Endothelial cell of umbilical vein (primary cell): ENCODE measurements at regions not wholly inside any gene's neighbourhood (a gene's known extent, or its start where the extent isn't known, plus 50 kb on each side); places are given as distances from the start of the nearest gene placed in this dataset.

Experiments
- BruUV-seq: library from RNA; stranded (reverse); fragments of 400-500 nt; replicated peaks from 2 replicates; lab custom pipeline; 2021; lab: Mats Ljungman, UMichigan
- CTCF ChIA-PET: fragments of 300-600, 350-600 bp; sonication (Branson Sonifier 250); formaldehyde crosslinking; loops from one replicate; lab custom pipeline; 2021; ENCODE audit warnings: antibody characterized with exemption, inconsistent platforms; lab: Charles Lee
- POLR2A ChIA-PET: fragments of 300-600, 350-600 bp; sonication (Branson Sonifier 250); formaldehyde crosslinking; loops from one replicate; lab custom pipeline; 2021; ENCODE audit warnings: antibody characterized with exemption, inconsistent platforms; lab: Charles Lee
- DNase-seq: peaks from one replicate; pipeline ENCODE4 v3.0.0-alpha.2; 2011; ENCODE audit warnings: low read depth, low spot score
- FAIRE-seq: peaks from 2 replicates; lab custom pipeline; 2011; peaks lifted over from hg19 to GRCh38; lab: Jason Lieb, UNC
- H2AFZ ChIP-seq: 2 replicates; pipeline ENCODE4 v1.6.0; 2012; ENCODE audit warnings: low read depth, low read length, control low read depth, inconsistent platforms
- H3K27ac ChIP-seq: 2 replicates; pipeline ENCODE4 v1.5.1; 2011; ENCODE audit warnings: low read depth, mild to moderate bottlenecking, control low read depth, low read length, moderate library complexity; ENCODE audit not compliant: insufficient read depth
- H3K27me3 ChIP-seq, 2 experiments: 2 replicates each; pipeline versions ENCODE4 v1.6.0 to v1.6.1; 2011; ENCODE audit warnings: low read length in 2 of 2, mixed read lengths in 1 of 2; ENCODE audit not compliant: control insufficient read depth in 2 of 2, insufficient read depth in 2 of 2
- H3K36me3 ChIP-seq, 2 experiments: 2 replicates in 1 of 2; 3 replicates in 1 of 2; pipeline ENCODE4 v1.5.1; 2011; ENCODE audit warnings: low read length in 2 of 2, mild to moderate bottlenecking in 1 of 2, moderate library complexity in 1 of 2; ENCODE audit not compliant: control insufficient read depth in 2 of 2, insufficient read depth in 2 of 2; ENCODE audit errors: extremely low read depth in 1 of 2
- H3K4me1 ChIP-seq: 3 replicates; pipeline ENCODE4 v1.5.1; 2011; ENCODE audit warnings: mild to moderate bottlenecking, low read length; ENCODE audit not compliant: control insufficient read depth, insufficient read depth; ENCODE audit errors: extremely low read depth
- H3K4me2 ChIP-seq: 2 replicates; pipeline ENCODE4 v1.6.1; 2011; ENCODE audit warnings: low read length, control low read depth, mixed read lengths; ENCODE audit not compliant: insufficient read depth
- H3K4me3 ChIP-seq, 3 experiments: fragments of 200-600 bp in 1 of 3; sonication (generic), shearing (Covaris generic) in 1 of 3; replicated peaks in 1 of 3; 2 replicates each; pipeline ENCODE4 v1.5.1; 2011 to 2016; ENCODE audit warnings: control low read depth in 3 of 3, low read length in 3 of 3, mild to moderate bottlenecking in 2 of 3, inconsistent platforms in 1 of 3, low read depth in 1 of 3, moderate library complexity in 1 of 3; ENCODE audit not compliant: insufficient read depth in 1 of 3
- H3K79me2 ChIP-seq: 2 replicates; pipeline ENCODE4 v1.6.0; 2012; ENCODE audit warnings: low read length, inconsistent platforms; ENCODE audit not compliant: control insufficient read depth, insufficient read depth
- H3K9ac ChIP-seq: replicated peaks from 2 replicates; pipeline ENCODE3; 2011; ENCODE audit warnings: low read length, control low read depth; ENCODE audit not compliant: insufficient read depth; ENCODE audit errors: extremely low read depth
- H3K9me1 ChIP-seq: replicated peaks from 3 replicates; pipeline ENCODE4 v1.6.0; 2011; ENCODE audit warnings: mild to moderate bottlenecking, low read length; ENCODE audit not compliant: control insufficient read depth, insufficient read depth; ENCODE audit errors: extremely low read depth
- H3K9me3 ChIP-seq: replicated peaks from 2 replicates; pipeline ENCODE4 v1.5.1; 2012; ENCODE audit warnings: low read length, inconsistent platforms; ENCODE audit not compliant: control insufficient read depth, insufficient read depth
- H4K20me1 ChIP-seq: replicated peaks from 2 replicates; pipeline ENCODE3; 2011; ENCODE audit warnings: mild to moderate bottlenecking, low read length; ENCODE audit not compliant: control insufficient read depth, insufficient read depth; ENCODE audit errors: extremely low read depth
- CTCF ChIP-seq, 2 donors: IDR thresholded peaks; 1 replicate in 1 of 2; 2 replicates in 1 of 2; pipeline ENCODE4 v1.5.1; 2011; ENCODE audit warnings: low read length in 2 of 2, mild to moderate bottlenecking in 2 of 2, moderate library complexity in 2 of 2, control low read depth in 1 of 2, inconsistent platforms in 1 of 2, low read depth in 1 of 2; ENCODE audit not compliant: insufficient read depth in 1 of 2; ENCODE audit errors: extremely low read depth in 1 of 2
- EZH2 ChIP-seq: IDR thresholded peaks from 2 replicates; pipeline ENCODE4 v1.6.1; 2012; ENCODE audit warnings: borderline replicate concordance, low read depth, mild to moderate bottlenecking, moderate library complexity, low read length, inconsistent platforms; ENCODE audit not compliant: severe bottlenecking
- FOS ChIP-seq: IDR thresholded peaks from 2 replicates; pipeline ENCODE4 v1.6.1; 2011; ENCODE audit warnings: mild to moderate bottlenecking, low read length, moderate library complexity, borderline replicate concordance; ENCODE audit not compliant: insufficient read depth
- GATA2 ChIP-seq: IDR thresholded peaks from 2 replicates; pipeline ENCODE4 v1.7.0; 2011; ENCODE audit warnings: low read depth, mild to moderate bottlenecking, moderate library complexity, mixed read lengths, low read length; ENCODE audit not compliant: insufficient read length, insufficient read depth
- JUN ChIP-seq: IDR thresholded peaks from 2 replicates; pipeline ENCODE4 v1.6.1; 2011; ENCODE audit warnings: borderline replicate concordance, low read depth; ENCODE audit not compliant: insufficient read length, insufficient read depth
- MYC ChIP-seq: IDR thresholded peaks from one replicate; pipeline ENCODE4 v1.6.1; 2011; ENCODE audit warnings: mild to moderate bottlenecking, low read depth, low read length
- POLR2A ChIP-seq: IDR thresholded peaks from 2 replicates; pipeline ENCODE4 v1.6.1; 2012; ENCODE audit warnings: low read depth, mild to moderate bottlenecking, control low read depth, low read length
- POLR2AphosphoS5 ChIP-seq: IDR thresholded peaks from 2 replicates; pipeline ENCODE4 v1.6.1; 2012; ENCODE audit warnings: low read depth, mild to moderate bottlenecking, control low read depth, low read length, moderate library complexity; ENCODE audit not compliant: insufficient read depth
- dilution Hi-C: fragments of 300-500 bp; cut with MboI; formaldehyde crosslinking; loops from one replicate; pipeline ENCODE4 v1.15.0; 2019; ENCODE audit warnings: low sequenced_read_pairs; ENCODE audit not compliant: extremely low pct_ligation_motif_present
- intact Hi-C: fragments of 100-400 bp; cut with micrococcal nuclease; formaldehyde crosslinking; loops from one replicate; pipeline ENCODE4 v1.10.0; 2022
- TF ChIP-seq, protein P1 (sequence below): IDR thresholded peaks from 2 replicates; pipeline ENCODE4 v1.6.1; 2011; ENCODE audit not compliant: insufficient read depth, insufficient read length

DNA sequence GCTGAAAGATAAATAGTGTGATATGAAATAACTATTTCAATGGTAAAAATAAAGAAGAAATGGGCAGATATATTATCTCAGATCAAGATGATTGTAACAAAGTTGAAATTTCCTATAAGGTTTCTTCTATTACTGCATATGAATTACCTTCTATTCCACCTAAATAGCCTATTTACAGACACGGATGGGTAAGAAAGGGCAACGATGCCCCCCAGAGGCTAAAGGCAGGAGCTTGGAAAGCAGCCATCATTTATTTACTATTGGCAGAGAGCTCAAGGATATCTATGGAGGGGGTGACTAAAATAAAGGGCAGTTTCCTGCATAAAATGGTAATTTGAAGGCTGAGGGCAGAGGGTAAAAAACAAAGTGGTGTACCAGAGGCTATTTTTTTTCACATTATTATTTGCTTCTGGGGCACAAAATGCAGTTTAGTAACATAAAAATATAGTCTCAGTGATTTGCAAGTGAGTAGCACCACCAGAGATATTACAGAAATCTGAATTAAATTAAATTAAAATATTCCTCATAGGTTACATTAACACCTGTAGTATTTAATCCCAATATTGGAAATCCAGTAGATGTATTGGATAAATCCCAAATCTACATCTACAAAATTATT, 123.1 kb downstream of the BTC start:
- peaks cover 16% of the 10 kb centered on the region for H3K4me1 ChIP-seq
- no TSS peak for BruUV-seq
- dilution Hi-C loops: no loop called here
- DNase-seq: peak; percentile 94
- H3K79me2 ChIP-seq: no peaks in the 10 kb centered on the region
- no peaks in the 10 kb centered on the region for H3K36me3 ChIP-seq
- H2AFZ ChIP-seq: no peak overlapping the region
- no peak overlapping the region for H3K4me3 ChIP-seq
- intact Hi-C loops: loop anchor here (1.0 to 2.0 kb wide), 11 partner anchors 11 to 482 kb away; partner anchors contain the start of gene AREG
- no peak overlapping the region for H3K27ac ChIP-seq
- H4K20me1 ChIP-seq: no peaks in the 10 kb centered on the region
- no peaks in the 10 kb centered on the region for H3K27me3 ChIP-seq
- ChIA-PET CTCF (interaction anchor here (0.6 to 9.6 kb wide), 42 partner anchors 9 to 482 kb away, joined by 3 to 378 read pairs (median 6); partner anchors contain the start of gene AREG), POLR2A (no interaction called here)
- no peaks in the 10 kb centered on the region for H3K9me1 ChIP-seq
- peak; percentile 67 for FAIRE-seq
- TF ChIP-seq CTCF (IDR thresholded peaks at IDR 0.05; ENCODE audit: extremely low read depth in 1 of 2, insufficient read depth in 1 of 2, low read depth in 1 of 2, low read length in 2 of 2): peak; percentile 54 to 70
- TF ChIP-seq POLR2AphosphoS5: no peak
- peak; percentile 21 for TF ChIP-seq GATA2
- no peak overlapping the region for H3K9ac ChIP-seq
- peak overlapping the region; percentile 37 for H3K4me2 ChIP-seq
- no peaks in the 10 kb centered on the region for H3K9me3 ChIP-seq

GRCh38 chr4:74674750-74675149, 119.6 kb downstream of the BTC start:
- Histone ChIP-seq H3K4me3 (no peak overlapping the region), H3K9ac (no peak overlapping the region), H4K20me1 (no peaks in the 10 kb centered on the region), H3K27me3 (no peaks in the 10 kb centered on the region), H2AFZ (peak overlapping the region; percentile 68), H3K36me3 (no peaks in the 10 kb centered on the region), H3K4me1 (peaks cover 16% of the 10 kb centered on the region), H3K9me3 (no peaks in the 10 kb centered on the region), H3K9me1 (no peaks in the 10 kb centered on the region), H3K4me2 (no peak overlapping the region), H3K27ac (no peak overlapping the region), H3K79me2 (no peaks in the 10 kb centered on the region)
- no TSS peak for BruUV-seq
- ChIA-PET POLR2A (no interaction called here), CTCF (interaction anchor here (0.5 to 9.6 kb wide), 24 partner anchors 13 to 486 kb away, joined by 3 to 378 read pairs (median 8); partner anchors contain the start of gene EREG)
- dilution Hi-C loops: no loop called here
- DNase-seq: no peak
- TF ChIP-seq, protein P1, sequence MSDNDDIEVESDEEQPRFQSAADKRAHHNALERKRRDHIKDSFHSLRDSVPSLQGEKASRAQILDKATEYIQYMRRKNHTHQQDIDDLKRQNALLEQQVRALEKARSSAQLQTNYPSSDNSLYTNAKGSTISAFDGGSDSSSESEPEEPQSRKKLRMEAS: no peak
- TF ChIP-seq JUN (no peak), MYC (no peak), EZH2 (no peak), CTCF (IDR thresholded peaks at IDR 0.05; ENCODE audit: extremely low read depth in 1 of 2, insufficient read depth in 1 of 2, low read depth in 1 of 2, low read length in 2 of 2) (no peak), GATA2 (no peak), POLR2A (no peak), FOS (no peak), POLR2AphosphoS5 (no peak)
- intact Hi-C loops: loop anchor here (1.0 kb wide), 6 partner anchors 138 to 446 kb away; no protein-coding TSS in a partner anchor
- FAIRE-seq: no peak
